ENCODE measurements at regions not wholly inside any gene's neighbourhood (a gene's known extent, or its start where the extent isn't known, plus 50 kb on each side); places are given as distances from the start of the nearest gene placed in this dataset.

GRCh38 chr17:17417718-17418181 lies 59.0 kb upstream of the MED9 start:
- no peak for DNase-seq (ENCODE audit: low spot score)

- no peak for DNase-seq (ENCODE audit: low spot score)
Measured at GRCh38 chr17:17419166-17419565, 57.6 kb upstream of the MED9 start.

GRCh38 chr17:17419631-17420030 lies 57.2 kb upstream of the MED9 start:
- peak; percentile 34 for DNase-seq (ENCODE audit: low spot score)

- DNase-seq (ENCODE audit: low spot score) = no peak
Measured at GRCh38 chr17:17420082-17420481, 56.7 kb upstream of the MED9 start.

GRCh38 chr17:17420561-17421269 lies 56.1 kb upstream of the MED9 start:
- DNase-seq (ENCODE audit: low spot score) = no peak

DNA sequence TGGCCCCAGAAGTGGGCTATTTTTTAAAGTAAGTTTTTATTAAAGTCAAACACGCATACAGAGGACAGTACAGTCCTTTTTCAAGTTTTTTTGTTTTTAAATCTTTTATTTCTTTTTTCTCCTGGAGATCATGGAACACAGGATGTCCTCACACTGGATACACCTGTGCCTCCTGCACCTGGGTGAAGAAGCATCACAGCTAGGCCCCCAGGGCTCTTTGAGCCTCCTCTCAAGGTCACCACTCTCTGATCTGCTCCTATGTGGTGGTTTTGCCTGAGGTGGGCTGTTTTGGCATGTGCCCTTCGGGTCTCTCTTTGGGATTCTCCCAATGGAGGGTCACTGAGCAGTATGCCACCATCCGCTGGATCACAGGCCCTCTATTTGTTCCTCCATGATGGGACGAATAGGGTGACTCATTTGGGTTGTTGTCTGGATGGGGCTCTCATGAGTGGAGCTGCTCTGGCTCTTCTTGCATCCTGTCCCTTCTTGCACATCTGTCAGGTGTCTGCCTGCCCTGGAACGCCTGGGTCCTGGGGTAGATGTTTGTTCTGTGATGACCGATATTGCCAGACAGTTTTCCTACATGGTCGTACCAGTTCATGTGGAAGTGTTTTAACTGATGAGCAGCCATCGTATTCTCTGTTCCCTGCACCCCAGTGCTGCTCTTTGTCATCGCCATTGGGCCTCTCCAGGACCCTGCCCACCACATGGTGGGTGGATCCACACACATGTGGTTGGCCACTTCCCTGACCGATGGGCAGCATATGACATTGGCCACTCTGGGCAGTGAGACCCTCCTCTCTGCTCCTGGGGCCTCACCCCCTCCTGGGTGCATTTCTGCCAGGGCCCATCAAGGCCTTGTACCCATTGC lies 55.2 kb upstream of the MED9 start:
- DNase-seq (ENCODE audit: low spot score) = no peak

DNA sequence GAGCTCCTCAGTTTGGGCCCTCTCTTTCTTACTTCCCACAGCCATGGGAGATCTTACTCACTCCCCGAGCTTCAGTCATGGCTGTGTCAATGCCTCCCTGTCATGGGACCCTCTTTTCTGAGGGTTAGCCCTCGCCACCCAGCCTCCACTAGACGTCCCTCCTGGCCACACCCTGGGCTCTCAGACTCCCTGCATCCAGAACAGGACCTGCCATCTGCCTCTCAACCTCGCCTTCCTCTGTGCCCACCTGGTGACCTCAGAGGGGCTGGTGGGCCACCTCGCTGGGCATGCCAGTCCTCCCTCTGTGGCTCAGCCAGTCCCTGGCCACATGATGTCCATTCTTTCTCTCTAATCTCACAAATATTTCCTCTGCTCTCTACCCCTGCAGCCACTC lies 54.6 kb upstream of the MED9 start:
- no peak for DNase-seq (ENCODE audit: low spot score)

- DNase-seq (ENCODE audit: low spot score) = no peak
Measured at GRCh38 chr17:17422641-17423040, 54.2 kb upstream of the MED9 start.

DNA sequence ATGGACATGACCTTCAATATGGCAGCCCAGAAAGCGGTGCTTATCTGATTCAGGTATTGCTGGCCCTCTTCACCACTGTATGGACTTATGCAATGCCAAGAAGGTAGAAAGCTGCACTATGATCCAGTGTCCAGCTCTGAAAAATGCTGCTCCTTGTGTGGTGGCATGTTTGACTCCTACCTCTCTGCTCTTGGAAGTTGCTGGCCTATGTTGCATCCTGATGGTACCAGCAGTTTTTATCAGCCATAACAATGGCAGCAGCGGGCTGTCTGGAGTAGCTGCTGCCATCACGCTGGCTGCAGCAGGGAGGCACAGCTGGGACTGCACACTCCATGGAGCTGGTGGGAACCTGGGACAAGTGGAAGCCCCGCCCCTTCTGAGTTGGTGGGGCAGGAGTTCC lies 53.1 kb upstream of the MED9 start:
- DNase-seq (ENCODE audit: low spot score) = no peak

DNA sequence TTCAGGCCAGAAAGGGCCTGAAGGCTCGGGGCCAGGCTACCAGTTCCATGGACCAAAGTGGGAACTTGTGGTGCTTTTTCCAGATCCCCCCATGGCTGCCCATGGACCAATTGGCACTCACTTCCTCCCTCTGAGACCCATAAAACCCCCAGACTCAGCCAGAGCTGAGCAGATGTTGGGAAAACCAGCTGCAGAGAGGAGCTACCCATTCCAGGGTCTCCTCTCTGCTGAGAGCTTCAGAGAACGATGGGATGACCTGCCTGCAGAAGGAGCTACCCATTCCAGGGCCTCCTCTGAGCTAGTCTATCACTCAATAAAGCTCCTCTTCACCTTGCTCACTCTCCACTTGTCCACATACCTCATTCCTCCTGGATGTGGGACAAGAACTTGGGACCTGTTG lies 52.2 kb upstream of the MED9 start:
- no peak for DNase-seq (ENCODE audit: low spot score)

DNA sequence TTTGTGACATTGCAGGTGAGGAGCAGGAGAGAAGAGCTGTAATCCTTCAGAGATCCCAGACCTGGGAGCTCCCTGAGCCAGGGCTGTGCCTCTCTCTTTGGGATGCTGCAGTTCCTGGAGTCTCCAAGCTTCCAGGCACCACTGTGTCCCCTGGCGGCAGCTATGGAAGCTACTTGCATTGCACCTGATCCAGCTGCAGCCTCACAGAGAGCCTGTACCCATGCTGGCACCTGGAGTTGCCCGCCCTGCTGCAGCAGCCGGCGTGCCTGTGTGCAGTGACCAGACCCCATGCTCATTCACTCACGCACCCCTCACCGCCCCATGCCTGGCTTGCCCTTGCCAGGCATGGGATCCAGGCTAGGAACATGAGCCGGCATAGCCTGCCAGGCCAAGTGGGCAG lies 51.8 kb upstream of the MED9 start:
- DNase-seq (ENCODE audit: low spot score) = no peak

- DNase-seq (ENCODE audit: low spot score) = no peak
Measured at GRCh38 chr17:17425591-17425990, 51.2 kb upstream of the MED9 start.

GRCh38 chr17:17426184-17426583 lies 50.6 kb upstream of the MED9 start:
- DNase-seq (ENCODE audit: low spot score) = no peak
